ENCODE measurements at regions not wholly inside any gene's neighbourhood (a gene's known extent, or its start where the extent isn't known, plus 50 kb on each side); places are given as distances from the start of the nearest gene placed in this dataset.

- no peak for DNase-seq (ENCODE audit: low read depth, low spot score)
Measured at GRCh38 chr9:88037285-88037845, 63.0 kb upstream of the CDK20 start.

GRCh38 chr9:88034964-88035363 lies 60.6 kb upstream of the CDK20 start:
- DNase-seq (ENCODE audit: low read depth, low spot score) = no peak

- DNase-seq (ENCODE audit: low read depth, low spot score) = no peak
Measured at GRCh38 chr9:88033359-88033702, 59.0 kb upstream of the CDK20 start.

- DNase-seq (ENCODE audit: low read depth, low spot score) = no peak
Measured at GRCh38 chr9:88028338-88028737, 54.0 kb upstream of the CDK20 start.

- DNase-seq (ENCODE audit: low read depth, low spot score) = no peak
Measured at GRCh38 chr9:88026118-88026479, 51.8 kb upstream of the CDK20 start.

GRCh38 chr9:88025411-88026117 lies 51.2 kb upstream of the CDK20 start:
- no peak for DNase-seq (ENCODE audit: low read depth, low spot score)

GRCh38 chr9:88024896-88025295 lies 50.6 kb upstream of the CDK20 start:
- no peak for DNase-seq (ENCODE audit: low read depth, low spot score)

Measured in iPS DF 19.7 (cell line).